K562 (cell line): ENCODE measurements at regions not wholly inside any gene's neighbourhood (a gene's known extent, or its start where the extent isn't known, plus 50 kb on each side); places are given as distances from the start of the nearest gene placed in this dataset.

Experiments used
- ATAC-seq: fragments of 200-7000 bp; cut with Tn5 transposase; 3 replicates; pipeline ENCODE4 v1.9.1; 2020; ENCODE audit warnings: moderate library complexity
- BruUV-seq: library from RNA; stranded (reverse); fragments of 400-500 nt; replicated peaks from 2 replicates; lab custom pipeline; 2021; lab: Mats Ljungman, UMichigan
- CTCF ChIA-PET: fragments of 300-600 bp; formaldehyde crosslinking; extraction: SDS; loops from one replicate; lab custom pipeline; 2021; ENCODE audit warnings: low intra/inter-chr PET ratio; lab: Yijun Ruan, JAX
- POLR2A ChIA-PET: fragments of 300-600, 350-650 bp; sonication (Branson Sonifier 250); formaldehyde crosslinking; extraction: SDS; loops from one replicate; lab custom pipeline; 2021; ENCODE audit warnings: antibody characterized with exemption, inconsistent platforms; lab: Yijun Ruan, JAX
- DNase-seq, 4 experiments: peaks; one replicate each; pipeline versions ENCODE4 v3.0.0 to v3.0.0-alpha.2; 2011 to 2018; ENCODE audit warnings: low spot score in 3 of 4, mixed read lengths in 3 of 4; ENCODE audit errors: extremely low read depth in 1 of 4
- FAIRE-seq: peaks from 2 replicates; lab custom pipeline; 2011; peaks lifted over from hg19 to GRCh38; lab: Jason Lieb, UNC
- H2AFZ ChIP-seq: 2 replicates; pipeline ENCODE4 v1.6.0; 2011; ENCODE audit warnings: low read depth, low read length, control low read depth, inconsistent platforms
- H3K27ac ChIP-seq: fragments of 200-600 bp; 3 replicates; pipeline ENCODE4 v1.8.0; 2011; ENCODE audit warnings: low read depth, mild to moderate bottlenecking, control low read depth, inconsistent platforms, low read length, moderate library complexity, mixed read lengths; ENCODE audit errors: extremely low read depth
- H3K27me3 ChIP-seq, 2 experiments: fragments of 300-600 bp in 1 of 2; 2 replicates in 1 of 2; 3 replicates in 1 of 2; pipeline versions ENCODE4 v1.6.0 to v1.8.0; 2011; ENCODE audit warnings: inconsistent platforms in 2 of 2, low read length in 2 of 2, mild to moderate bottlenecking in 1 of 2, mixed read lengths in 1 of 2, moderate library complexity in 1 of 2; ENCODE audit not compliant: control insufficient read depth in 2 of 2, insufficient read depth in 2 of 2
- H3K36me3 ChIP-seq: fragments of 300-600 bp; 3 replicates; pipeline ENCODE4 v1.8.0; 2011; ENCODE audit warnings: mild to moderate bottlenecking, low read length, inconsistent platforms; ENCODE audit not compliant: control insufficient read depth, insufficient read depth
- H3K4me1 ChIP-seq, 2 experiments: fragments of 200-600 bp in 1 of 2; replicated peaks in 1 of 2; 2 replicates in 1 of 2; 3 replicates in 1 of 2; pipeline versions ENCODE4 v1.5.1 to v1.8.0; 2011; ENCODE audit warnings: inconsistent platforms in 2 of 2, low read length in 2 of 2, mild to moderate bottlenecking in 1 of 2, mixed read lengths in 1 of 2, moderate library complexity in 1 of 2; ENCODE audit not compliant: control insufficient read depth in 2 of 2, insufficient read depth in 2 of 2
- H3K4me2 ChIP-seq: 2 replicates; pipeline ENCODE4 v1.6.1; 2011; ENCODE audit warnings: low read length, control low read depth, inconsistent platforms, mixed read lengths; ENCODE audit not compliant: insufficient read depth
- H3K4me3 ChIP-seq: fragments of 200-600 bp; sonication (generic), shearing (Covaris generic); 2 replicates; pipeline ENCODE4 v1.5.1; 2016; ENCODE audit warnings: control low read depth, inconsistent platforms
- H3K79me2 ChIP-seq: fragments of 200-600 bp; 3 replicates; pipeline ENCODE4 v1.8.0; 2011; ENCODE audit warnings: low read length, inconsistent platforms; ENCODE audit not compliant: control insufficient read depth, insufficient read depth
- H3K9ac ChIP-seq, 2 experiments: 2 replicates each; pipeline versions ENCODE4 v1.6.0 to v1.6.1; 2011; ENCODE audit warnings: low read depth in 2 of 2, low read length in 2 of 2, control low read depth in 1 of 2, inconsistent platforms in 1 of 2, mild to moderate bottlenecking in 1 of 2, mixed read lengths in 1 of 2; ENCODE audit not compliant: insufficient read depth in 1 of 2
- H3K9me1 ChIP-seq: one replicate; pipeline ENCODE4 v1.6.0; 2011; ENCODE audit warnings: inconsistent platforms, mild to moderate bottlenecking, low read length, moderate library complexity; ENCODE audit not compliant: control insufficient read depth, insufficient read depth
- H3K9me3 ChIP-seq: replicated peaks from 2 replicates; pipeline ENCODE4 v1.5.1; 2011; ENCODE audit warnings: low read depth, low read length, inconsistent platforms; ENCODE audit not compliant: control insufficient read depth, insufficient read depth
- H4K20me1 ChIP-seq: replicated peaks from 2 replicates; pipeline ENCODE4 v1.6.1; 2011; ENCODE audit warnings: low read length, inconsistent platforms, mixed read lengths; ENCODE audit not compliant: control insufficient read depth, insufficient read depth
- CSDE1 ChIP-seq, 2 experiments: fragments of 450-650 bp; IDR thresholded peaks; 2 replicates each; pipeline ENCODE4 v1.6.1; 2016; ENCODE audit warnings: mild to moderate bottlenecking in 1 of 2
- GTF2F1 ChIP-seq: IDR thresholded peaks from 2 replicates; pipeline ENCODE4 v1.6.1; 2011; ENCODE audit warnings: low read depth, low read length, improper control_type of control experiment
- HDAC8 ChIP-seq: fragments of 450-650 bp; IDR thresholded peaks from 2 replicates; pipeline ENCODE4 v1.6.1; 2016; ENCODE audit warnings: mild to moderate bottlenecking, missing genetic modification characterization, moderate library complexity, missing compliant biosample characterization
- KAT2B ChIP-seq: IDR thresholded peaks from one replicate; pipeline ENCODE4 v1.6.1; 2012; ENCODE audit warnings: low read depth, mild to moderate bottlenecking, control low read depth, inconsistent platforms, low read length, moderate library complexity
- KDM5B ChIP-seq: fragments of 200-600 bp; sonication (generic); IDR thresholded peaks from 2 replicates; pipeline ENCODE4 v1.6.1; 2012; ENCODE audit warnings: low read depth, mild to moderate bottlenecking, moderate library complexity, low read length, control low read depth, inconsistent platforms; ENCODE audit not compliant: insufficient replicate concordance
- KLF13 ChIP-seq: fragments of 450-650 bp; IDR thresholded peaks from 2 replicates; pipeline ENCODE4 v1.6.1; 2016; ENCODE audit warnings: missing genetic modification characterization, low read depth, mild to moderate bottlenecking, missing compliant biosample characterization, moderate library complexity, borderline replicate concordance
- PHF20 ChIP-seq: fragments of 450-650 bp; IDR thresholded peaks from 2 replicates; pipeline ENCODE4 v1.6.1; 2018; ENCODE audit not compliant: partially characterized antibody
- TCF3 ChIP-seq: sonication (generic); formaldehyde crosslinking; IDR thresholded peaks from 2 replicates; pipeline ENCODE4 v1.4.0; 2020; ENCODE audit warnings: mild to moderate bottlenecking, missing genetic modification reagents
- TCFL5 ChIP-seq: fragments of 250-450 bp; sonication (Bioruptor Pico); conservative IDR thresholded peaks from 2 replicates; pipeline ENCODE4 v1.6.1; 2021; ENCODE audit warnings: mild to moderate bottlenecking, moderate library complexity, matching md5 sums
- ZC3H8 ChIP-seq: fragments of 450-650 bp; IDR thresholded peaks from 2 replicates; pipeline ENCODE4 v1.6.1; 2017
- ZNF174 ChIP-seq: fragments of 250-450 bp; sonication (Bioruptor Pico); IDR thresholded peaks from 2 replicates; pipeline ENCODE4 v1.4.0; 2020; ENCODE audit warnings: mild to moderate bottlenecking
- ZNF197 ChIP-seq: fragments of 200-800 bp; sonication (Bioruptor generic); IDR thresholded peaks from 2 replicates; pipeline ENCODE4 v1.6.1; 2016; ENCODE audit warnings: low read depth, missing genetic modification characterization, missing compliant biosample characterization
- ZNF224 ChIP-seq: sonication (generic); formaldehyde crosslinking; IDR thresholded peaks from 2 replicates; pipeline ENCODE4 v1.8.0; 2022; ENCODE audit warnings: mild to moderate bottlenecking, missing genetic modification reagents
- ZNF280B ChIP-seq: fragments of 250-450 bp; sonication (Bioruptor Pico); IDR thresholded peaks from 2 replicates; pipeline ENCODE4 v1.5.1; 2021; ENCODE audit warnings: mild to moderate bottlenecking
- ZNF398 ChIP-seq: fragments of 250-450 bp; sonication (Bioruptor Pico); IDR thresholded peaks from 2 replicates; pipeline ENCODE4 v1.8.0; 2021; ENCODE audit warnings: moderate library complexity, mild to moderate bottlenecking, inconsistent platforms
- ZNF436 ChIP-seq: fragments of 250-450, 450-650 bp; sonication (Bioruptor Pico); formaldehyde crosslinking; IDR thresholded peaks from 2 replicates; pipeline ENCODE4 v1.7.0; 2020; ENCODE audit warnings: mild to moderate bottlenecking
- WGBS: fragments of 100-300 bp; shearing (Covaris generic); methylation state at CpG from one replicate; pipeline ENCODE4 v1.1.6; 2016; ENCODE audit warnings: low coverage, mixed read lengths; ENCODE audit not compliant: insufficient coverage; ENCODE audit errors: missing lambda C conversion rate; 5-methylcytosine and 5-hydroxymethylcytosine counted together
- in situ Hi-C: fragments of 300-500 bp; cut with MboI; formaldehyde crosslinking; loops from 4 replicates; pipeline ENCODE4 v1.15.0; 2018; ENCODE audit warnings: inconsistent platforms, mixed read lengths
- intact Hi-C: fragments of 100-400 bp; cut with micrococcal nuclease; formaldehyde crosslinking; loops from 2 replicates; pipeline ENCODE4 v1.14.2; 2022

- Histone ChIP-seq H4K20me1 (no peaks in the 10 kb centered on the region), H2AFZ (no peak overlapping the region), H3K4me2 (no peak overlapping the region), H3K9me1 (no peaks in the 10 kb centered on the region), H3K9me3 (no peaks in the 10 kb centered on the region), H3K4me3 (no peak overlapping the region), H3K27me3 (peaks cover 0 to 6% of the 10 kb centered on the region in 2 experiments; a peak in 4 of 5 replicates), H3K79me2 (no peaks in the 10 kb centered on the region), H3K9ac (no peak overlapping the region), H3K36me3 (no peaks in the 10 kb centered on the region), H3K4me1 (no peaks in the 10 kb centered on the region), H3K27ac (no peak overlapping the region)
- ChIA-PET POLR2A (no interaction called here), CTCF (no interaction called here)
- in situ Hi-C loops (no loop called here), intact Hi-C loops (no loop called here)
- 7% methylated on average over 4 of the region's 4 CpGs for WGBS
- ATAC-seq (no peak), DNase-seq (no peak), FAIRE-seq (no peak)
- BruUV-seq, result no TSS peak
- TF ChIP-seq KAT2B, result no peak
- TF ChIP-seq ZNF197 (CRISPR knock-in tag), result no peak
- TF ChIP-seq ZNF174 (CRISPR knock-in tag), result no peak
- no peak for TF ChIP-seq KLF13
- TF ChIP-seq ZC3H8, result no peak
- TF ChIP-seq PHF20, result no peak
- no peak for TF ChIP-seq ZNF224 (CRISPR knock-in tag)
- no peak for TF ChIP-seq TCFL5 (CRISPR knock-in tag)
- no peak for TF ChIP-seq CSDE1 (IDR thresholded peaks at IDR 0.05)
- TF ChIP-seq GTF2F1, result no peak
- TF ChIP-seq KDM5B, result no peak
- TF ChIP-seq ZNF398 (CRISPR knock-in tag), result no peak
- no peak for TF ChIP-seq ZNF436
- TF ChIP-seq HDAC8 (tag), result no peak
- TF ChIP-seq ZNF280B (CRISPR knock-in tag), result no peak
- no peak for TF ChIP-seq TCF3
- TF ChIP-seq, all 486 proteins: peak for 0
These were observed 89.7 kb upstream of the KCNAB1 start for GRCh38 chr3:156030723-156031122.
